ENCODE measurements at regions not wholly inside any gene's neighbourhood (a gene's known extent, or its start where the extent isn't known, plus 50 kb on each side); places are given as distances from the start of the nearest gene placed in this dataset.

DNA sequence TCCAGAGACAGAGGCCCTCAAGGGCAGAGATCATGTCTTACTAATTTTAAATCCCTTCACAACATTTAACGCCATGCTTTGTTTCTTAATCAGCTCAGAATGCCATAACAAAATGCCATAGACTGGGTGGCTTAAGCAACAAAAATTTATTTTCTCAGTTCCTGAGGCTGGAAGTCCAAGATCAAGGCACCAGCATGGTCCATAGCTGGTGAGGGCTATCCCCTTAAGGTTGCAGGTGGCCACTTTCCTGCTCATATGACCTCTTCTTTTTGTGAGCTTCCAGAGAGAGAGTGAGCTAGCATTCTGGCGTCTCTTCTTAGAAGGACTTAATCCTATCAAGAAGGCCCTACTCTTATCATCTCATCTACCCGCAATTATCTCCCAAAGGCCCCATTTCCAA, 470.3 kb downstream of the ZNF608 start:
- H3K4me3 ChIP-seq (ENCODE audit: low read depth, low read length): no peak overlapping the region
- TF ChIP-seq, protein P1, sequence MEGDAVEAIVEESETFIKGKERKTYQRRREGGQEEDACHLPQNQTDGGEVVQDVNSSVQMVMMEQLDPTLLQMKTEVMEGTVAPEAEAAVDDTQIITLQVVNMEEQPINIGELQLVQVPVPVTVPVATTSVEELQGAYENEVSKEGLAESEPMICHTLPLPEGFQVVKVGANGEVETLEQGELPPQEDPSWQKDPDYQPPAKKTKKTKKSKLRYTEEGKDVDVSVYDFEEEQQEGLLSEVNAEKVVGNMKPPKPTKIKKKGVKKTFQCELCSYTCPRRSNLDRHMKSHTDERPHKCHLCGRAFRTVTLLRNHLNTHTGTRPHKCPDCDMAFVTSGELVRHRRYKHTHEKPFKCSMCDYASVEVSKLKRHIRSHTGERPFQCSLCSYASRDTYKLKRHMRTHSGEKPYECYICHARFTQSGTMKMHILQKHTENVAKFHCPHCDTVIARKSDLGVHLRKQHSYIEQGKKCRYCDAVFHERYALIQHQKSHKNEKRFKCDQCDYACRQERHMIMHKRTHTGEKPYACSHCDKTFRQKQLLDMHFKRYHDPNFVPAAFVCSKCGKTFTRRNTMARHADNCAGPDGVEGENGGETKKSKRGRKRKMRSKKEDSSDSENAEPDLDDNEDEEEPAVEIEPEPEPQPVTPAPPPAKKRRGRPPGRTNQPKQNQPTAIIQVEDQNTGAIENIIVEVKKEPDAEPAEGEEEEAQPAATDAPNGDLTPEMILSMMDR (IDR thresholded peaks at IDR 0.05; ENCODE audit: low read depth, low read length): no peak

DNA sequence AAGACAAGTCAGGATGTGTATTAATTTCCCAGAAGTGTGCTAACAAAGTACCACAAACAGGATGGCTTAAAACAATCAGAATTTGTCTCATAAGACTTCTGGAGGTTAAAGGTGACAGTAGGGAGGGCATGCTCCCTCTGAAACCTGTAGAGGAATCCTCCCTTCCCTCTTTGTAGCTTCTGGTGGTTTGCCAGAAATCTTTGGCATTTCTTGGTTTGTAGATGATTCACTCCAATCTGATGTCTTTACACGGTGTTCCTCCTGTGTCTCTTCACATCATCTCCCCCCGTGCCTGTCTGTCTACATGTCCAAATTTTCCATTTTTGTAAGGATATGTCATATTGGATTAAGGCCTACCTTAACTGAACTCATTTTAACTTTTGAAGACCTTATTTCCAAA, 471.5 kb downstream of the ZNF608 start:
- no peak overlapping the region for H3K4me3 ChIP-seq (ENCODE audit: low read depth, low read length)
- TF ChIP-seq, protein P1 (IDR thresholded peaks at IDR 0.05; ENCODE audit: low read depth, low read length): no peak

DNA sequence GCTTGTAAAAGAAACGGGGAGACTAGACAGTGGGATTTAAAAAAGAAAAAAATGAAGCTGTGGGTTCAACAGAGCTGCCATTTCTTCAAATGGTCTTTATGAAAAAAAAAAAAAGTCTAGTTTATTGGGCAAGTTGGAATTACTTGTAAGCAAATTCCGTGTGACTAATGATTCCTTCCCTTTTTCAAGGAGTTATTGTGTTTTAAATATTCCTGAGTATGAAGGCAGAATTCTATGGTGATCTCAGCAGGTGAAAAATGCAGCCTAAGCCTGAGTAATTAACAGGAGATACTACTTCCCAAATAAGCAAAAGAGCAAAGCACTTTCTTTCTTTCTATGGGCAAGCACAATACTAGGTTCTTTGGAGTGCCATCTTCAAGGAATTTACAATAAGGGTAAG, 481.9 kb downstream of the ZNF608 start:
- TF ChIP-seq, protein P1 (IDR thresholded peaks at IDR 0.05; ENCODE audit: low read depth, low read length): no peak
- no peak overlapping the region for H3K4me3 ChIP-seq (ENCODE audit: low read depth, low read length)

DNA sequence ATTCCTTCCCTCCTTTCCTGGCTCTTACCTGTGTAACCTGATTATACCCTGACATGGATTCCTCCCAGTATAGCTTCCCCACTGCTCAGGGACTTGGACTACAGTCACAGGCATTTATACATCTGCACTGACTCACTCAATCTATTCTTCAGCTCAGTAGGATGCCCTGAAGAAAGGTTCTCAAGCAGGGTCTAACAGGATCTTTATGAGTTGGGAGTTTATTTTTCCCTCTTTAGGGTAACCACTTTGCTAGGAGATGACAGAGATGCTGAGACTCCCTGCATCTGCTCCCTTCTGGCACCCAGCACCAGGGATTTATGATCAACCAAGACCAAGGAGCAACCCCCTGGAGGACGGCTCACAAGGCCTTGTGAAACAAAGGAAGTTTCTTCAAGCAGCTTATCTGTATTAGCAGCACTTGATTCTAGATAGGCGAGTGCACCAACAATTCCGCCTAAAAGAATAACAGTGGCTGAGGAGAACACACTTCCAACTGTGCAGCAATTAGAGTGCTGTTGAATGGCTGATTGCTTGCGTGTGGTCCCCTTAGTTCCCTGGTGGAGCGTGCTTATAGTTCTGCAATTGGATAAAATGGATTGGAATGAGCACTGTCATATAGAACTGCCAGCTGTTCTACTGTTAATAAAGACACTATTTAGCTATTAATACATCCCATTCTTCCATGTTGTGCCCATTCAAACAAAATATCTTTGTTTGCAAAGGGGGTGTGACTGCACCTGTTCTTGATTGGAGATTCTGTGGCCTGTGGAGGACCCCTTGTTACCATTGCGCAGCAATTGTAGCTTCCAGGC, 482.6 kb downstream of the ZNF608 start:
- H3K4me3 ChIP-seq (ENCODE audit: low read depth, low read length): no peak overlapping the region
- TF ChIP-seq, protein P1 (IDR thresholded peaks at IDR 0.05; ENCODE audit: low read depth, low read length): no peak

DNA sequence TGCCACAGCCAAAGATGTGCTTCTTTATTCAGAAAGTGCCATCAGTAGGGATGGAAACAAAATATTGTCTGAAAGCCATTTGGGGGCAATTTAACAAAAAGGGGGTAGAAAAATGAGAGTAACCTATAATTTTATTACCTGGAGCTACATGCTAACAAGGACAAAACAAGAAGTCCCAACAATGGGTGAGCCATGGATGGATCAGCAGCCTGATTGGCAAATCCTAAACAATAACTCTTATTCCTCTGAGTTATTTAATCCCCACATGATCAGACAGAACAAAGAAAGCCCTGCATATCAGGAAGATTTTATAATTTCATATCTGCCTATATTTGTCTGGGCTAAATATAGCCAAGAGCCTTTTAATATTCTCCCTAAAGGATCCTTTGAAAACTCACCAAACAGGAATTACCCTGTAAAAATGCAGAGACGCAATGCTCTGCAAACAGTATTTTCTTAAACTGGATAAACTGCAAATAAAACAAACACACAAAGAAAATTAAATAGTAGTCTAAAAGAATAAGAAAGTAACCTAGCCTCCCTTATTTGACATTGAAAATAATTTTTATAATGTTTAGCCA, 483.4 kb downstream of the ZNF608 start:
- no peak overlapping the region for H3K4me3 ChIP-seq (ENCODE audit: low read depth, low read length)
- TF ChIP-seq, protein P1 (IDR thresholded peaks at IDR 0.05; ENCODE audit: low read depth, low read length): no peak

DNA sequence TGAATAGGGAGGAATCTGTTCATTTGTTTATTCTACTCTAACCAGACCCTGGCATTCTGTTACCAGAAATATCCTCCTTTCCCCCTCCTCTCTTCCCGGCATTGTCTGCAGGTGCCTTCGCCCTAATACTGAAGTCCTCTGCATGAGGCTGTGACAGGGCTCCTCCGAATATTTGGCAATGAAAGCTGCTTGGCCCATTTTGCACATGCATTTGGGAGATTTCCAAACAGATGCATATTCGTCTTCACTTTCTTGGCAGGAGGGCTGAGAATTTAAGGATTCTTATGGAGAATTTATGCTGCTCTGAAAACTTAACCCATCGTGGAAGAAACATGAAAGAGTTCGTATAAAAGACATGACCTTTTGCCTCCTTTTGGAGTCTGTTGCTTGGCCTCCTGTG, 484.0 kb downstream of the ZNF608 start:
- TF ChIP-seq, protein P1 (IDR thresholded peaks at IDR 0.05; ENCODE audit: low read depth, low read length): no peak
- H3K4me3 ChIP-seq (ENCODE audit: low read depth, low read length): no peak overlapping the region

DNA sequence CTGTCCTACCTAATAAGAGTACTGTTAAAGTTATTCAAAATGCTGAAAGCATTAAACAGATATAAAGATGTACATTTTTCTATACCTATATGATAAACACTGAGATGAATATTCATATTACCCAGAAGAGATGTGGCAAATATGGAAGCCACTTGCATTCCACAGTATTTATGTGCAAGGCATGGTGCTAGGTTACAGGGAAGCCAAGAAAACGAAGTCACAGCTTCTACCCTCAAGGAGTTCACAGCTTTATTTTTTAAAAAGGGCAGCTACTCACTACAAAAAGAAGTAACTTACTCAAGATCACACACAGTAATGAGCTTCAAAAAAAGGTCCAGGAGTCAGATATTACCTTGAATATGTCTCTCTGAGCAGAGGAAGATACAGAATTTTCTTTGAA, 484.6 kb downstream of the ZNF608 start:
- no peak overlapping the region for H3K4me3 ChIP-seq (ENCODE audit: low read depth, low read length)
- TF ChIP-seq, protein P1 (IDR thresholded peaks at IDR 0.05; ENCODE audit: low read depth, low read length): no peak

Data from WI38 (cell line).